ENCODE measurements at regions not wholly inside any gene's neighbourhood (a gene's known extent, or its start where the extent isn't known, plus 50 kb on each side); places are given as distances from the start of the nearest gene placed in this dataset.
A peak's percentile ranks its signal among the peaks of the same experiment; 100 is the strongest.
"Not testable (repeated sequence)": the region's sequence is repeated elsewhere in the genome, so short reads cannot be mapped to it uniquely, and the experiment has no call there.

- DNase-seq: no peak
- in situ Hi-C loops (cut with MboI; ENCODE audit: low pct_unique_long_range_greater_than_20kb, low sequenced_read_pairs): no loop called here
These were observed 319.9 kb upstream of the DUSP10 start for GRCh38 chr1:222061711-222062359.

- in situ Hi-C loops (cut with MboI; ENCODE audit: low pct_unique_long_range_greater_than_20kb, low sequenced_read_pairs): no loop called here
- no peak for DNase-seq
These were observed 318.5 kb upstream of the DUSP10 start for GRCh38 chr1:222060210-222060916.

DNA sequence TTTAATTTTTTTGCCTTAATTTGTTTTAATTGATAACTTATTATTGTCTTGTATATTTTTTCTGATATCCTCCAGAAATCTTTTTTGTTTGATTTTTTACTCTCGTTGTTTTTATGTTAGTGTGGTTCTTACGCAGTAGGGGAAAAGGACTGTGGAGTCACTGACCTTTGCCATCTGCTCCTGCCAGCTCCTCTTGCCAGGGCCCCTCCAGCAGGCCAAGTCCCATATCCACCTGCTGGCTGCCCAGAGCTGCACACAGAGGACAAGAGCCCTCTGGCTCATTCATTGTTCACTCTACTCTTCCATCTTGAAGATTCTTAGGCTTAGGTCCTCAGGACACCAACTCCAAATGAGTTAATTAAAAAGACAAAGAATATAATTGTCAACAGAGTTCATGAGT is 316.4 kb upstream of the DUSP10 start:
- no peak for DNase-seq
- in situ Hi-C loops (cut with MboI; ENCODE audit: low pct_unique_long_range_greater_than_20kb, low sequenced_read_pairs): no loop called here

DNA sequence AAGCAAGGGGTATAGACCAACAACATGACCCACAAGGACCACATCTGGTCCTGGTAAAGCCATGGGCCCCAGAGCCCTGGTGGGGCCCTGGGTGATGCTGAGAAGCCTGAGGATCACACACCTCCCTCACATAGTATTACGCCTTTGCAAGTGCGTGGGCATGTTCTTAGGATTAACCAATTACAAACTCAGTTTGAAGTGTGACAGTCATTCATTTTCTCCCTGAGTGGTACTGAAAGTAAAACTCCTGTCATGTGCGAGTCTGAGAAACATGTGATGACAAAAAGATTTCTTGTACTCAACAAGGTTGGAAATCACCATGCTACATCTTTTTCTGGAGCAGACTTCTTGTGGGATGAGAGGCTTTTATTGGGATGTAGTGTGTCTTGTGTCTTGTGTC is 315.3 kb upstream of the DUSP10 start:
- no peak for DNase-seq
- in situ Hi-C loops (cut with MboI; ENCODE audit: low pct_unique_long_range_greater_than_20kb, low sequenced_read_pairs): no loop called here

DNA sequence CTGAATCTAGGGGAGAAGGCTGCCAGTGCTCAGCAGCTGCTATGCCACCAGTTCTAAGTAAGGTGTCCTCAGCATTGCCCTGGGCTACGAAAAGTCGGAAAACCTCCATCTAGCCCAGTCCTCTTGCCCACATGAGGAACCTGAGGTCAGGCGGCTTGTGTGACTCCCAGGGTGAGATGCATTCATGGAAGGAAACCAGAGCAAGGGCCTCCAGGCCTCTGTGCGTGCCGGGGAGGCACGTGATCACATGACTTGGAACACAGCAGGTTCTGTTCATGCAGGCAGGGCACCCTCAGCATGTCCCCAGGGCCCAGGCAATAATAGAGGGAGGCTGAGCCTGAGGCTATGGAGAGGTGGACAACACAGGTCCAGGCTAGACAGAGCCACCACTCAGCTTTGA is 312.5 kb upstream of the DUSP10 start:
- in situ Hi-C loops (cut with MboI; ENCODE audit: low pct_unique_long_range_greater_than_20kb, low sequenced_read_pairs): no loop called here
- no peak for DNase-seq

DNA sequence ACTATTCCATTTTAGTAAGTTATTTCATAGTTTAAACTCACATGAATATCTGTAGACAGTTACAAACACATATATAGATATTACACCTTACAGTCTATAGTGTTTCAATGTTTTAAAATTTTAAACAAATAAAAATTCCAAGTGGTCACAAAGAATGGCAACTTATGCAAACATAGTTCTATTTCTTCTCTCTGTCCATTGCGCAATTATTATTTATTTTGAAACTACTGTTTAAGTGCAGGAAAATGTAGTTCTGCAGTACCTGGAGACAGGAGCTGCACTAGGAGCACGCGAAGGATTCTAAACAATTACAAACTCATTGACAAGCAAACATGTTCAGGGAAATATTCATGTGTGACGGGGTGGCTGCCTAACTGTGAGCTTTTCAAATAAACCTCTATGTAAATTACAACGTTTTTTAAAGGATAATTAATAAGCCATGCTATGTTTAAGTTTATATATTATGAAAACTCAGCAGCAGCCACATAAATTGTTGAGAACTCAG is 312.0 kb upstream of the DUSP10 start:
- in situ Hi-C loops (cut with MboI; ENCODE audit: low pct_unique_long_range_greater_than_20kb, low sequenced_read_pairs): no loop called here

GRCh38 chr1:222051311-222051710 is 309.4 kb upstream of the DUSP10 start:
- in situ Hi-C loops (cut with MboI; ENCODE audit: low pct_unique_long_range_greater_than_20kb, low sequenced_read_pairs); DNase-seq: not testable (repeated sequence)

More for the DNA sequence above, 312.0 kb upstream of the DUSP10 start:
- DNase-seq: no peak

DNA sequence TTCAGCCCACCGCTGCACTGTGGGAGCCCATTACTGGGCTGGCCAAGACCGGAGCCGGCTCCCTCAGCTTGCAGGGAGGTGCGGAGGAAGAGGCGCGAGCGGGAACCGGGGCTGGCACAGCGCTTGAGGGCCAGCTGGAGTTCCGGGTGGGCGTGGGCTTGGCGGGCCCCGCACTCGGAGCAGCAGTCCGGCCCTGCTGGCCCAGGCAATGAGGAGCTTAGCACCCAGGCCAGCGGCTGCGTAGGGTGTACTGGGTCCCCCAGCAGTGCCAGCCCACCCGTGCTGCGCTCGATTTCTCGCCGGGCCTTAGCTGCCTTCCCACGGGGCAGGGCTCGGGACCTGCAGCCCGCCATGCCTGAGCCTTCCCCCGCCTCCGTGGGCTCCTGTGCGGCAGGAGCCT is 307.8 kb upstream of the DUSP10 start:
- in situ Hi-C loops (cut with MboI; ENCODE audit: low pct_unique_long_range_greater_than_20kb, low sequenced_read_pairs); DNase-seq: not testable (repeated sequence)

DNA sequence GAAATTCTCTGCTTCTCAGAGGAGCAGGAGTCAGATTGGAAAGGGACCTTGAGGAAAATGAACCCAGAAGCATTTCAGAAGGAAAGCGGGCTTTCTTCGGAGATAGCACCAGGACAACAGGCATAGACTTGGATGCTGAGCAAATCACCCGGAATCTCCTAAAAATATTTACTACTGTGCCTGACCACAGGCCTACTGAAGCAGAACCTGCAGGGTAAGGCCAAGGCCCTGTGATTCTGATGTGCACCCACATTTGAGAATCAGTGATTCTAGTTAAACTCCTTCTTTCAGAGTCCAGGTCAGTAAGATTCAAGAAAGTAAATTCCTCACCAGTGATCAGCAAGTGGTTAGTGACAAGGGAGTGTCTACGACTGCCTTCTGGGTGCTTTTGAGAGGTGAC is 307.3 kb upstream of the DUSP10 start:
- in situ Hi-C loops (cut with MboI; ENCODE audit: low pct_unique_long_range_greater_than_20kb, low sequenced_read_pairs): no loop called here
- DNase-seq: no peak

- DNase-seq: peak; percentile 3
- in situ Hi-C loops (cut with MboI; ENCODE audit: low pct_unique_long_range_greater_than_20kb, low sequenced_read_pairs): no loop called here
These were observed 306.3 kb upstream of the DUSP10 start for GRCh38 chr1:222048094-222048595.

DNA sequence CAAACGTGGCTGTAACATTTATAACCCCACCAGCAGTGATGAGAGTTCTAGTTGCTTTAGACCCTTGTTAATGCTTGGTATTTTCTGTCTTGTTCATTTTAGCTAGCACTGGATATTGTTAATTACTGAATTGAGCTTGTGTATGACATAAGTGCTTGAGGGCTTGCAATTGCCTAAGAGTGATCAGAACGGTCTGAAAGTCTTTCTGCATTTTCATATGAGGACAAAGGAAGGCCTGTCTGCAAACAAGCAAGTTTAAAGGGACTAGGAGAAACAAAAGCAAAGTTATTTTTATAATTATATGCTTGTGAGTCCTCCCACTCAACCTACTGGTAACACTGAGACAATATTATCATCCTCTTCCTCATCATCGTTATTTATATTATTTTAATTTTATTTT is 305.5 kb upstream of the DUSP10 start:
- no peak for DNase-seq
- in situ Hi-C loops (cut with MboI; ENCODE audit: low pct_unique_long_range_greater_than_20kb, low sequenced_read_pairs): no loop called here

DNA sequence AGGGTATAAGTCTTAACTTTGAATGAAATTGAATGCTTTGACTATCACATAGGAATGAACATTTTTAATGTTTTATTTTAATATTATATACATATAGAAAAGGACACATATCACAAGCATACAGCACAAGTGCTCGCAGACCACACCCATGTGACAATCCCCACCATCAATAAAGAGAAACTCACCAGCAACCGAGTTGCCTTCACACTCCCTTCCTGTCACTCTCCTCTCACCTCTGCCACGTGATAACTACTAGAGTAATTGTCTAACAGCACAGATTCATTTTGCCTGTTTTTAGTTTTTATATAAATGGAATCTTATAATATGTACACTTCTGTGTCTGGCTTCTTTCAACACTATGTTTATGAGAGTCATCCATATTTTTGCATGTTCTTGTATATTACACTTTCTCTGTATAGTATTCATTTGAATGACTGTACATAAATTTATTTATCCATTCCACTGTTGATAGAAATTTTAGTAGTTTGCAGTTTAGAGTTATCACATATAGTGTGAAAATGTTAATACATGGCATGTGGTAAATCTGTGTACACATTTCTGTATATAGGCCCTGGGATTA is 304.9 kb upstream of the DUSP10 start:
- no peak for DNase-seq

DNA sequence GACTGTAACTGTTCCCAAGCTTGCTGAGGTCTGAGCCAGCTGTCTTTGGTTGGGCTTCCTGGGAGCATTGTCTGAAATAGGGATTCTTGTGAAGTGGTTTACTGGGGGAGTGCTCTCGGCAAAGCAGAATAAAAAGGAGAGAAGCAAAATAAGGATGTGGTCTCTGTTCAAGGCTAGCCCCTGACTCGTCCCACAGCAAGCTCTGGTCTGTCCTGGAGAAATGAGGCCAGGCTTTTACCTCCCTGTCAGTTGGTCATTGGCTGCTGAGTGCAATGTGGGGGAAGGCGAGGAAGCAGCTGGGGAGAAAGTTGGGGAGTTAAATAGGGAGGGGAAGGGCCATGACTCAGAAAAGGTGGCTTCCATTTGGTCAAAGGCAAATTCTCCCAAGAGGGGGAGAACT is 303.9 kb upstream of the DUSP10 start:
- in situ Hi-C loops (cut with MboI; ENCODE audit: low pct_unique_long_range_greater_than_20kb, low sequenced_read_pairs): no loop called here
- DNase-seq: no peak

More for the DNA sequence above, 304.9 kb upstream of the DUSP10 start:
- in situ Hi-C loops (cut with MboI; ENCODE audit: low pct_unique_long_range_greater_than_20kb, low sequenced_read_pairs): no loop called here

- no peak for DNase-seq
- in situ Hi-C loops (cut with MboI; ENCODE audit: low pct_unique_long_range_greater_than_20kb, low sequenced_read_pairs): no loop called here
These were observed 303.3 kb upstream of the DUSP10 start for GRCh38 chr1:222045236-222045635.

- no peak for DNase-seq
- in situ Hi-C loops (cut with MboI; ENCODE audit: low pct_unique_long_range_greater_than_20kb, low sequenced_read_pairs): no loop called here
These were observed 301.8 kb upstream of the DUSP10 start for GRCh38 chr1:222043444-222044292.

- no peak for DNase-seq
- in situ Hi-C loops (cut with MboI; ENCODE audit: low pct_unique_long_range_greater_than_20kb, low sequenced_read_pairs): no loop called here
These were observed 300.2 kb upstream of the DUSP10 start for GRCh38 chr1:222042120-222042519.

DNA sequence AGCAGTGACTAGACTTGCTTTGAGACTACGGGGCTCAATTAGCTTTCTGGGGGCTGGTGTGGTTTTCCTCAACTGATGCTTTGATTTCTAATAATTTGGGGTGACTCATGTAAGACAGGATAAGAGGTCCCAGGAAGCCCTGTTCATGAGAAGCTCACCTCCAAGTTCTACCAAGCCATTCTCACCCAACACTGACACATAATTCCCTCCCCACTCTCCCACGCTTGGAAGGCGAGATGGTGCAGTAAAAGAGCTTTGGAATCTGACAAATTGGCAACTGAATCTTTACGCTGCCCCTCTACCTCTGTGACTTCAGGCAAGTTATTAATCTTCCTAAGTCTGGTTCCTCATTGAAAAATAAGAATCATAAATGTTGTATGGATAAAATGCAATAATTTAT is 299.1 kb upstream of the DUSP10 start:
- in situ Hi-C loops (cut with MboI; ENCODE audit: low pct_unique_long_range_greater_than_20kb, low sequenced_read_pairs): no loop called here
- DNase-seq: no peak

- in situ Hi-C loops (cut with MboI; ENCODE audit: low pct_unique_long_range_greater_than_20kb, low sequenced_read_pairs): no loop called here
- DNase-seq: no peak
These were observed 298.4 kb upstream of the DUSP10 start for GRCh38 chr1:222040121-222040805.

- in situ Hi-C loops (cut with MboI; ENCODE audit: low pct_unique_long_range_greater_than_20kb, low sequenced_read_pairs): no loop called here
- no peak for DNase-seq
These were observed 297.1 kb upstream of the DUSP10 start for GRCh38 chr1:222038971-222039370.

Measured in KBM-7 (cell line).